ENCODE measurements at regions not wholly inside any gene's neighbourhood (a gene's known extent, or its start where the extent isn't known, plus 50 kb on each side); places are given as distances from the start of the nearest gene placed in this dataset.

GRCh38 chr3:106794442-106794841 lies 582.8 kb upstream of the CCDC54 start:
- no peak for DNase-seq
- no peaks in the 10 kb centered on the region for H3K27me3 ChIP-seq (ENCODE audit: control insufficient read depth, insufficient read depth, low read length)
- H3K36me3 ChIP-seq (replicated peaks; ENCODE audit: control insufficient read depth, insufficient read depth, low read length), result no peaks in the 10 kb centered on the region
- H3K4me3 ChIP-seq (ENCODE audit: insufficient read depth, low read depth, low read length), result no peak overlapping the region

- no peaks in the 10 kb centered on the region for H3K36me3 ChIP-seq (replicated peaks; ENCODE audit: control insufficient read depth, insufficient read depth, low read length)
- no peak overlapping the region for H3K4me3 ChIP-seq (ENCODE audit: insufficient read depth, low read depth, low read length)
- no peaks in the 10 kb centered on the region for H3K27me3 ChIP-seq (ENCODE audit: control insufficient read depth, insufficient read depth, low read length)
- no peak for DNase-seq
Observed at GRCh38 chr3:106795553-106795952, 581.7 kb upstream of the CCDC54 start.

GRCh38 chr3:106797461-106797860 lies 579.8 kb upstream of the CCDC54 start:
- Histone ChIP-seq H3K4me3 (ENCODE audit: insufficient read depth, low read depth, low read length) (no peak overlapping the region), H3K27me3 (ENCODE audit: control insufficient read depth, insufficient read depth, low read length) (no peaks in the 10 kb centered on the region), H3K36me3 (replicated peaks; ENCODE audit: control insufficient read depth, insufficient read depth, low read length) (no peaks in the 10 kb centered on the region)
- DNase-seq, result no peak

- no peak for DNase-seq
- H3K27me3 ChIP-seq (ENCODE audit: control insufficient read depth, insufficient read depth, low read length), result no peaks in the 10 kb centered on the region
- no peaks in the 10 kb centered on the region for H3K36me3 ChIP-seq (replicated peaks; ENCODE audit: control insufficient read depth, insufficient read depth, low read length)
- no peak overlapping the region for H3K4me3 ChIP-seq (ENCODE audit: insufficient read depth, low read depth, low read length)
Observed at GRCh38 chr3:106805625-106806024, 571.6 kb upstream of the CCDC54 start.

- H3K27me3 ChIP-seq (ENCODE audit: control insufficient read depth, insufficient read depth, low read length), result no peaks in the 10 kb centered on the region
- no peak for DNase-seq
- H3K36me3 ChIP-seq (replicated peaks; ENCODE audit: control insufficient read depth, insufficient read depth, low read length), result no peaks in the 10 kb centered on the region
- no peak overlapping the region for H3K4me3 ChIP-seq (ENCODE audit: insufficient read depth, low read depth, low read length)
Observed at GRCh38 chr3:106806964-106807363, 570.3 kb upstream of the CCDC54 start.

- DNase-seq, result no peak
- H3K4me3 ChIP-seq (ENCODE audit: insufficient read depth, low read depth, low read length), result no peak overlapping the region
- no peaks in the 10 kb centered on the region for H3K36me3 ChIP-seq (replicated peaks; ENCODE audit: control insufficient read depth, insufficient read depth, low read length)
- H3K27me3 ChIP-seq (ENCODE audit: control insufficient read depth, insufficient read depth, low read length), result no peaks in the 10 kb centered on the region
Observed at GRCh38 chr3:106809041-106809440, 568.2 kb upstream of the CCDC54 start.

GRCh38 chr3:106809623-106810299 lies 567.5 kb upstream of the CCDC54 start:
- no peak for DNase-seq
- Histone ChIP-seq H3K4me3 (ENCODE audit: insufficient read depth, low read depth, low read length) (no peak overlapping the region), H3K27me3 (ENCODE audit: control insufficient read depth, insufficient read depth, low read length) (no peaks in the 10 kb centered on the region), H3K36me3 (replicated peaks; ENCODE audit: control insufficient read depth, insufficient read depth, low read length) (no peaks in the 10 kb centered on the region)

- Histone ChIP-seq H3K36me3 (replicated peaks; ENCODE audit: control insufficient read depth, insufficient read depth, low read length) (no peaks in the 10 kb centered on the region), H3K4me3 (ENCODE audit: insufficient read depth, low read depth, low read length) (no peak overlapping the region), H3K27me3 (ENCODE audit: control insufficient read depth, insufficient read depth, low read length) (no peaks in the 10 kb centered on the region)
- no peak for DNase-seq
Observed at GRCh38 chr3:106810300-106810875, 566.9 kb upstream of the CCDC54 start.

GRCh38 chr3:106811376-106811775 lies 565.9 kb upstream of the CCDC54 start:
- DNase-seq, result no peak
- Histone ChIP-seq H3K27me3 (ENCODE audit: control insufficient read depth, insufficient read depth, low read length) (no peaks in the 10 kb centered on the region), H3K36me3 (replicated peaks; ENCODE audit: control insufficient read depth, insufficient read depth, low read length) (no peaks in the 10 kb centered on the region), H3K4me3 (ENCODE audit: insufficient read depth, low read depth, low read length) (no peak overlapping the region)

- H3K36me3 ChIP-seq (replicated peaks; ENCODE audit: control insufficient read depth, insufficient read depth, low read length), result no peaks in the 10 kb centered on the region
- no peak overlapping the region for H3K4me3 ChIP-seq (ENCODE audit: insufficient read depth, low read depth, low read length)
- DNase-seq, result no peak
- no peaks in the 10 kb centered on the region for H3K27me3 ChIP-seq (ENCODE audit: control insufficient read depth, insufficient read depth, low read length)
Observed at GRCh38 chr3:106813742-106814141, 563.5 kb upstream of the CCDC54 start.

- Histone ChIP-seq H3K27me3 (ENCODE audit: control insufficient read depth, insufficient read depth, low read length) (no peaks in the 10 kb centered on the region), H3K4me3 (ENCODE audit: insufficient read depth, low read depth, low read length) (no peak overlapping the region), H3K36me3 (replicated peaks; ENCODE audit: control insufficient read depth, insufficient read depth, low read length) (no peaks in the 10 kb centered on the region)
- no peak for DNase-seq
Observed at GRCh38 chr3:106814231-106814630, 563.0 kb upstream of the CCDC54 start.

- no peak for DNase-seq
- no peaks in the 10 kb centered on the region for H3K36me3 ChIP-seq (replicated peaks; ENCODE audit: control insufficient read depth, insufficient read depth, low read length)
- H3K27me3 ChIP-seq (ENCODE audit: control insufficient read depth, insufficient read depth, low read length), result no peaks in the 10 kb centered on the region
- no peak overlapping the region for H3K4me3 ChIP-seq (ENCODE audit: insufficient read depth, low read depth, low read length)
Observed at GRCh38 chr3:106816838-106817237, 560.4 kb upstream of the CCDC54 start.

GRCh38 chr3:106817706-106818105 lies 559.5 kb upstream of the CCDC54 start:
- no peak overlapping the region for H3K4me3 ChIP-seq (ENCODE audit: insufficient read depth, low read depth, low read length)
- H3K36me3 ChIP-seq (replicated peaks; ENCODE audit: control insufficient read depth, insufficient read depth, low read length), result no peaks in the 10 kb centered on the region
- no peak for DNase-seq
- no peaks in the 10 kb centered on the region for H3K27me3 ChIP-seq (ENCODE audit: control insufficient read depth, insufficient read depth, low read length)

GRCh38 chr3:106819440-106819839 lies 557.8 kb upstream of the CCDC54 start:
- Histone ChIP-seq H3K36me3 (replicated peaks; ENCODE audit: control insufficient read depth, insufficient read depth, low read length) (no peaks in the 10 kb centered on the region), H3K4me3 (ENCODE audit: insufficient read depth, low read depth, low read length) (no peak overlapping the region), H3K27me3 (ENCODE audit: control insufficient read depth, insufficient read depth, low read length) (no peaks in the 10 kb centered on the region)
- DNase-seq, result no peak

- Histone ChIP-seq H3K36me3 (replicated peaks; ENCODE audit: control insufficient read depth, insufficient read depth, low read length) (no peaks in the 10 kb centered on the region), H3K4me3 (ENCODE audit: insufficient read depth, low read depth, low read length) (no peak overlapping the region), H3K27me3 (ENCODE audit: control insufficient read depth, insufficient read depth, low read length) (no peaks in the 10 kb centered on the region)
- no peak for DNase-seq
Observed at GRCh38 chr3:106820726-106821362, 556.4 kb upstream of the CCDC54 start.
